ENCODE measurements at regions not wholly inside any gene's neighbourhood (a gene's known extent, or its start where the extent isn't known, plus 50 kb on each side); places are given as distances from the start of the nearest gene placed in this dataset.

DNA sequence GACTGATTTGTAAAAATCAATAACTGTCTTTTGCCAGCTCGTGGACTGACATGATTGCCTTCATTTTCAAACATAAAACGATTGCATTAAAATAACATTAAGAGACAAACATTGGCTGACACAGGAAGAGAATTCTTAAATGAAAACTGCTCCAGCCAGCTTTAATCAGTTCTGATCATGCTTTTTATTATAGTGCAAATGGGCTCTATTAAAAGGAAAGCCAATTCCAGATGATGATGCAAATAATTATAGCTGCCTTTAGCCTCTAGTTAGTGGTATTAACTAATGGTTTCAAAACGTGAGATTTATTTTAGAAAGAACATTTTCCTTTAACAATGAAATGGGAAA is 301.8 kb upstream of the UBE2E3 start:
- no peaks in the 10 kb centered on the region for H3K9me3 ChIP-seq (ENCODE audit: control insufficient read depth, low read depth, low read length)
- no peak overlapping the region for H3K27ac ChIP-seq (ENCODE audit: low read length)
- H3K4me3 ChIP-seq (ENCODE audit: low read length) = no peak overlapping the region
- no peaks in the 10 kb centered on the region for H3K4me1 ChIP-seq (ENCODE audit: control insufficient read depth, insufficient read depth, low read length)
- WGBS (ENCODE audit: insufficient coverage, low lambda C conversion rate) = no CpG with 5 or more reads among the region's 3 CpGs
- no peaks in the 10 kb centered on the region for H3K27me3 ChIP-seq (ENCODE audit: control insufficient read depth, insufficient read depth, low read length)
- no peak for DNase-seq
- no peaks in the 10 kb centered on the region for H3K36me3 ChIP-seq (ENCODE audit: control insufficient read depth, insufficient read depth, low read length)

DNA sequence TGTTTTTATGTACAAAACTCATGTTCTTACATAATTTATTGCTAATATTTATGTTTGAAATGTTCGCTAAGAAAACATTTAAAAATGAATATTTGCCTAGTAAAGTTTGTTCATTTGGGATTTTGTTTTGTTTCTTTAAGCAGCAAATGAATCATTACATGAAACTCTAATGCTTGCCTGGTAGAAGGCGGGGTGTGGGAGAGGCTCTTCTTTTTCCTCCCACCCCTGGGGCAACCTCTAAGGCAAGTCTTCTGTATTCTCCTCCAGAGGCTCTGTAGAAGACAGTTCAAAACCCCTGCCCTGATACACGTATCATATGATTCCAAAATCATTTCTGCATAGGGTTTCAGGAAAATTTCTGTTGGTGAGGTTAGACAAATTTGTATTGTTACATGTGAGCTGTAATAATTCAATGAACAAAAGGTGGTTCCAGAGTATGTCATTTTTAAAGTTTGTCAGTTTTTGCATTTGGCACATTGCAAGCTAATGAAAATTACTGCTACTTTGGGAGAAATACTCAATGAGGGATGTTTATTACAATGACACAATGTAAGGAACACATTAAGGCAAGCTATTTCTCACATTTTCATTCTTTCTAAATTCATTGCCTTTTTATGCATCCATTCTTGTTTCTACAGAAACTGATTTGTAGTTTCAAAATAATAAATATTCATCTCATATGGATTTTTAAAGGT is 302.3 kb upstream of the UBE2E3 start:
- no peak overlapping the region for H3K27ac ChIP-seq (ENCODE audit: low read length)
- WGBS (ENCODE audit: insufficient coverage, low lambda C conversion rate) = 80% methylated on average over 1 of the region's 3 CpGs
- no peak for DNase-seq
- no peaks in the 10 kb centered on the region for H3K36me3 ChIP-seq (ENCODE audit: control insufficient read depth, insufficient read depth, low read length)
- no peaks in the 10 kb centered on the region for H3K4me1 ChIP-seq (ENCODE audit: control insufficient read depth, insufficient read depth, low read length)
- H3K4me3 ChIP-seq (ENCODE audit: low read length) = no peak overlapping the region
- H3K27me3 ChIP-seq (ENCODE audit: control insufficient read depth, insufficient read depth, low read length) = no peaks in the 10 kb centered on the region
- no peaks in the 10 kb centered on the region for H3K9me3 ChIP-seq (ENCODE audit: control insufficient read depth, low read depth, low read length)

DNA sequence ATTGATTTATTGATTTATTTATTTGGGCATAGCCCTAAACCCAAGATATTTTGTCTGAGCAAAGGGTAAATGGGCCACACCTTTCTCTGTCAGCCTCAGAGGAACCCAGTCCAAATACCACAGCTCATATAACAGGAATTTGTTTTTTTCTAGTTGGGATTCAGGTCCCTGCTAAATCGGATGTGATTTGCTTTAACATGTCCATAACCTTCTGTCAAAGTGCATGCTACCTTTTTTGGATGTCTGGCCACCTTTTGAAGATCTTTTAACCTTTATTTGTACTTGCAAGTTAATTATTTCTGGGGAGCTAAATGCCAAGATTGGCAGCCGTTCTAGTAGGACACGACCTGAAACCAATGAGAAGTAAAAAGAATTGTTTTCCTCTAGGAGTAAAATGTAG is 303.2 kb upstream of the UBE2E3 start:
- no CpG with 5 or more reads among the region's 3 CpGs for WGBS (ENCODE audit: insufficient coverage, low lambda C conversion rate)
- Histone ChIP-seq H3K9me3 (ENCODE audit: control insufficient read depth, low read depth, low read length) (no peaks in the 10 kb centered on the region), H3K27me3 (ENCODE audit: control insufficient read depth, insufficient read depth, low read length) (no peaks in the 10 kb centered on the region), H3K36me3 (ENCODE audit: control insufficient read depth, insufficient read depth, low read length) (no peaks in the 10 kb centered on the region), H3K4me3 (ENCODE audit: low read length) (no peak overlapping the region), H3K27ac (ENCODE audit: low read length) (no peak overlapping the region), H3K4me1 (ENCODE audit: control insufficient read depth, insufficient read depth, low read length) (no peaks in the 10 kb centered on the region)
- DNase-seq = no peak

DNA sequence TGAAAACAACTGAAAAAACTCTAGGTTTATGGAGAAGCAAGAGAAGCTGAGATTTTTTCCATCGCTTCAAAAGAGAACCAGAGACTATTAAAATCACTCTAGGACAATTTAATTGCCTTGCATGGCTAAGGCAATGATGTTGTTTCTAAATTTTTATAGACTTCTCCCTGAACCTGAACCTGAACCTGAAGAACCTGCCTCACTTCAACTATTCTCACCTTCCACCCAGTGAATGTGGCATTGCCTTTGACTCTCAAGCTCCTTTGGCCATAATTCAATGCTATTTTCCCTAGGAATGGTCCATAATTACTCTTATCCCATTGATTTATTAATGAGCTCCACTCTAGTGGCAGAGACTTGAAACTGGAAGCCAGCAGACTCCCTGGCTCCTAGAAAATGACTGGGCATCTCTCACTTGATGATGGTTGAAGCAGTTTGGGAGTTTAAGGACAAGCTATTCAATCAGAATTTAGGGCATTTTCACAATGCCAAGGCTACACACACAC is 303.8 kb upstream of the UBE2E3 start:
- Histone ChIP-seq H3K27me3 (ENCODE audit: control insufficient read depth, insufficient read depth, low read length) (no peaks in the 10 kb centered on the region), H3K27ac (ENCODE audit: low read length) (no peak overlapping the region), H3K4me3 (ENCODE audit: low read length) (no peak overlapping the region), H3K4me1 (ENCODE audit: control insufficient read depth, insufficient read depth, low read length) (no peaks in the 10 kb centered on the region), H3K9me3 (ENCODE audit: control insufficient read depth, low read depth, low read length) (no peaks in the 10 kb centered on the region), H3K36me3 (ENCODE audit: control insufficient read depth, insufficient read depth, low read length) (no peaks in the 10 kb centered on the region)
- 100% methylated on average over 1 of the region's 1 CpG for WGBS (ENCODE audit: insufficient coverage, low lambda C conversion rate)
- DNase-seq = no peak

DNA sequence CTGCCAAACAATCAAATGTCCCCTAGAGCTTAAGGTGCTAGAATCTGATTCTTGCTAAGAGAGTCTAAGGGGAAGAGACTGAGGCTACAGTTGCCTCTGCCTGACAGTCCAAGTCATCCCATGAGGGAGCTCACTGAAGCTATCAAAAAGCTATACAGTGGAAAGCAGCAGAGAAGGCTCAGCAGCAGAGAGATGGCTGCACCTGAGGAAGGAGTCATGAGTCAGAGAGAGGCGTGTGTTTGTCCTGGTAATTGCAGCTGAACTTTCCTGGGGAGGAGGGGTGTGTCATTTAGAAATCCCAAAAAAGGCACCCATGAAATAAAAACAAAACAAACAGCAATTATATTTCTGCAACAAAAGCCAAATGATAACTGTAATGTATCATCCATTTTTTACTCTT is 305.2 kb upstream of the UBE2E3 start:
- WGBS (ENCODE audit: insufficient coverage, low lambda C conversion rate) = no CpG with 5 or more reads among the region's 1 CpG
- Histone ChIP-seq H3K27ac (ENCODE audit: low read length) (no peak overlapping the region), H3K4me3 (ENCODE audit: low read length) (no peak overlapping the region), H3K27me3 (ENCODE audit: control insufficient read depth, insufficient read depth, low read length) (no peaks in the 10 kb centered on the region), H3K36me3 (ENCODE audit: control insufficient read depth, insufficient read depth, low read length) (no peaks in the 10 kb centered on the region), H3K9me3 (ENCODE audit: control insufficient read depth, low read depth, low read length) (no peaks in the 10 kb centered on the region), H3K4me1 (ENCODE audit: control insufficient read depth, insufficient read depth, low read length) (no peaks in the 10 kb centered on the region)
- no peak for DNase-seq

- Histone ChIP-seq H3K36me3 (ENCODE audit: control insufficient read depth, insufficient read depth, low read length) (no peaks in the 10 kb centered on the region), H3K27me3 (ENCODE audit: control insufficient read depth, insufficient read depth, low read length) (no peaks in the 10 kb centered on the region), H3K4me1 (ENCODE audit: control insufficient read depth, insufficient read depth, low read length) (no peaks in the 10 kb centered on the region), H3K4me3 (ENCODE audit: low read length) (no peak overlapping the region), H3K27ac (ENCODE audit: low read length) (no peak overlapping the region), H3K9me3 (ENCODE audit: control insufficient read depth, low read depth, low read length) (no peaks in the 10 kb centered on the region)
- no peak for DNase-seq
- no CpG with 5 or more reads among the region's 1 CpG for WGBS (ENCODE audit: insufficient coverage, low lambda C conversion rate)
These were observed 308.0 kb upstream of the UBE2E3 start for GRCh38 chr2:180672377-180672776.

- H3K4me3 ChIP-seq (ENCODE audit: low read length) = no peak overlapping the region
- no peaks in the 10 kb centered on the region for H3K4me1 ChIP-seq (ENCODE audit: control insufficient read depth, insufficient read depth, low read length)
- no peak for DNase-seq
- no peak overlapping the region for H3K27ac ChIP-seq (ENCODE audit: low read length)
- no peaks in the 10 kb centered on the region for H3K9me3 ChIP-seq (ENCODE audit: control insufficient read depth, low read depth, low read length)
- whole genome bisulfite sequencing (ENCODE audit: insufficient coverage, low lambda C conversion rate) = 38% methylated on average over 1 of the region's 4 CpGs
- no peaks in the 10 kb centered on the region for H3K27me3 ChIP-seq (ENCODE audit: control insufficient read depth, insufficient read depth, low read length)
- H3K36me3 ChIP-seq (ENCODE audit: control insufficient read depth, insufficient read depth, low read length) = no peaks in the 10 kb centered on the region
These were observed 310.0 kb upstream of the UBE2E3 start for GRCh38 chr2:180670302-180671003.

DNA sequence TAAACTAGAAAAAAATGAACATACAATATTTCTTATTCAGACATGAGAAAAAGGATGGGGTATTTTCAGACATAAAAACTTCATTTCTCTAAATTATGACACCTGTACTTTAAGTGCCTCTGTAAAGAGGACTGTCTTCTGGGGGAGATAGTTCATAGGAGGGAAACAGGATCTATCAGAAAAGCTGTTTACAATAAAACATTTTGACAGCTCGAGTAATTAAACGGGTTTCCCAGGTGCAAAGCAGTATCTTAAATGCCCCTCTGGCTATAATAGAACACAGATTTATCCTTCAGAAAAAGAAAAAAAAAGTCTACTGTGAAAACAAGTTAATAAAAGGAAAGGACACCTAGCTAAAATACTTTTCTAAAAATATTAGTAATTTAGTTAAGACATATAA is 311.4 kb upstream of the UBE2E3 start:
- no peak for DNase-seq
- H3K27me3 ChIP-seq (ENCODE audit: control insufficient read depth, insufficient read depth, low read length) = no peaks in the 10 kb centered on the region
- 100% methylated on average over 1 of the region's 2 CpGs for WGBS (ENCODE audit: insufficient coverage, low lambda C conversion rate)
- H3K9me3 ChIP-seq (ENCODE audit: control insufficient read depth, low read depth, low read length) = no peaks in the 10 kb centered on the region
- no peaks in the 10 kb centered on the region for H3K36me3 ChIP-seq (ENCODE audit: control insufficient read depth, insufficient read depth, low read length)
- no peak overlapping the region for H3K27ac ChIP-seq (ENCODE audit: low read length)
- H3K4me1 ChIP-seq (ENCODE audit: control insufficient read depth, insufficient read depth, low read length) = no peaks in the 10 kb centered on the region
- no peak overlapping the region for H3K4me3 ChIP-seq (ENCODE audit: low read length)

DNA sequence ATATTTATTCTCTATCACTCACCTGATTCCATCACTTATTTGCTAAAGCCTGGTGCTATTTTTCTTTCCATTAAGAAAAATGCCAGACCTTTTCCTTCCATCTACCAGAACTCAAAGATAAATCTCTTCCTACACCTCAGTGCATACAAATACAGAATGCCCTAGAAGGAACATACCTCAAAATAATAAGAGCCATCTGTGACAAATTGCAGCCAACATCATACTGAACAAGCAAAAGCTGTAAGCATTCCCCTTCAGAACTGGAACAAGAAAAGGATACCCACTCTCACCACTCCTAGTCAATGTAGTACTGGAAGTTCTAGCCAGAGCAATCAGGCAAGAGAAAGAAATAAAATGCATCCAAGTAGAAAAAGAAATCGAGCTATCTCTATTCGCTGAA is 315.9 kb upstream of the UBE2E3 start:
- no peak for DNase-seq
- Histone ChIP-seq H3K4me3 (ENCODE audit: low read length) (no peak overlapping the region), H3K36me3 (ENCODE audit: control insufficient read depth, insufficient read depth, low read length) (no peaks in the 10 kb centered on the region), H3K4me1 (ENCODE audit: control insufficient read depth, insufficient read depth, low read length) (no peaks in the 10 kb centered on the region), H3K27me3 (ENCODE audit: control insufficient read depth, insufficient read depth, low read length) (no peaks in the 10 kb centered on the region), H3K27ac (ENCODE audit: low read length) (no peak overlapping the region), H3K9me3 (ENCODE audit: control insufficient read depth, low read depth, low read length) (no peaks in the 10 kb centered on the region)
- 100% methylated on average over 1 of the region's 2 CpGs for WGBS (ENCODE audit: insufficient coverage, low lambda C conversion rate)

DNA sequence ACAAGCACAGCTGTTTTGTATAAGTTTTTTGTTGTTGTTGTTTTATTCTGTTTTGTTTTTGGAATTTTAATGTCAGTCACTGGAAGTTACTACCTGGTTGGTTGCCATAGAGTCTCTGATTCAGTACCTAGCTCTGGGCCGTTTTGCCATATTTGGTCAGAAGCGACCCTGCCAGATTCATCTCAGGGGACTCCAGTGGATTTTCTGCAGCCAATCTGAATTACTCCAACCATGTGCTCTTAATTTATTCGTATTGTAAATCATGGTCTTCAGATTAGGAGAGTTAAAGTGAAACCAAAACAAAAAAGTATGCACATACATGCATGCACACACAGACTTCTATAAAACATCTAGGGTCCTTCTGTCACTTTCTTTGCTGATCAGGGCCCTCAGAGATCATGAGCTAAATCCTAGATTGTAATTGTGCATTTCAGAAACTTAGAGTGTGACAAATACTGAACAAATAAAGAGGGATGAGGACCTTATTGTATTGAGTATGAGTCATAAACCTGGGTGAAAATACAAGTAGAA is 317.4 kb upstream of the UBE2E3 start:
- WGBS (ENCODE audit: insufficient coverage, low lambda C conversion rate) = no CpG with 5 or more reads among the region's 3 CpGs
- H3K9me3 ChIP-seq (ENCODE audit: control insufficient read depth, low read depth, low read length) = no peaks in the 10 kb centered on the region

More for the DNA sequence above, 317.4 kb upstream of the UBE2E3 start:
- Histone ChIP-seq H3K27me3 (ENCODE audit: control insufficient read depth, insufficient read depth, low read length) (no peaks in the 10 kb centered on the region), H3K4me1 (ENCODE audit: control insufficient read depth, insufficient read depth, low read length) (no peaks in the 10 kb centered on the region), H3K27ac (ENCODE audit: low read length) (no peak overlapping the region), H3K4me3 (ENCODE audit: low read length) (no peak overlapping the region), H3K36me3 (ENCODE audit: control insufficient read depth, insufficient read depth, low read length) (no peaks in the 10 kb centered on the region)
- no peak for DNase-seq

Data from large intestine (tissue), 3 donors.